GM12801 (cell line): ENCODE measurements at regions not wholly inside any gene's neighbourhood (a gene's known extent, or its start where the extent isn't known, plus 50 kb on each side); places are given as distances from the start of the nearest gene placed in this dataset.

Experiments
- CTCF ChIP-seq: IDR thresholded peaks from one replicate; pipeline ENCODE4 v1.5.1; 2011; ENCODE audit warnings: control low read depth; ENCODE audit not compliant: insufficient read length; ENCODE audit errors: extremely low read depth

GRCh38 chr1:213474054-213474453 lies 423.0 kb downstream of the RPS6KC1 start:
- TF ChIP-seq CTCF, result no peak

DNA sequence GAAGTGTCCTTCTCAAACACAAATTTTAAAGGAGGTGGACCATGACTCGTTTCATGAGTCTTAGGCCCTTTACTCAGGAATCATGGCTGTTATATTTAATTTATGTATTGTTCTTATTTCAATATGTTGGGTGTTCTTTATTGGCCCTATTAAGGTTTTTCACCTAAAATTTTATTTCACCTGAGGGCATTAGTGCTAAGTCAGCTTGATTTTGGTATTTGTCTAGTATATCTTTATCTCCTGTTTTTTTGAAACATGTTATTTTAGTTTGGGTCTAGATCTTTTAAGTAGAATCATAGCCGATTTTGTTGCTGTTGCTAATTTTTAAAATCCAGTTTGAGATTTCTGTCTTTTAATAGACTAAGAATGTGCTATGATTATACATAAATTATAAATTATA lies 430.4 kb downstream of the RPS6KC1 start:
- no peak for TF ChIP-seq CTCF

DNA sequence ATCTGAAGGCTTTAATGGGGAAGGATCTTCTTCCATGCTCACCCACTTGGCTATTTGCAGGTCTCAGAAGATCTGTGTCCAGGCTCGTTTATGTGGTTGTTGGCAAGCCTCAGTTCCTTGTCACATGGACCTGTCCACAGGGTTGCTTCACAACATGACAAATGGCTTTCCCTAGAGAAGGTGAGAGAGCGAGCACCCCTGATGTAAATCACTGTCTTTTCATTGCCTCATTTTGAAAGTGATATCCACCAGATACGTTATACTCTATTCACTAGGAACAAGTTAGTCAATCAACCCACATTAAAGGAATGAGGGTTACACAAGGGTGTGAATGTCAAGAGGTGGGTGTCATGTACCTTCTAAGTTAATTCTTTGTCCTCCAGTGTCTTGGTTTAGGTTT lies 433.3 kb downstream of the RPS6KC1 start:
- TF ChIP-seq CTCF, result no peak

DNA sequence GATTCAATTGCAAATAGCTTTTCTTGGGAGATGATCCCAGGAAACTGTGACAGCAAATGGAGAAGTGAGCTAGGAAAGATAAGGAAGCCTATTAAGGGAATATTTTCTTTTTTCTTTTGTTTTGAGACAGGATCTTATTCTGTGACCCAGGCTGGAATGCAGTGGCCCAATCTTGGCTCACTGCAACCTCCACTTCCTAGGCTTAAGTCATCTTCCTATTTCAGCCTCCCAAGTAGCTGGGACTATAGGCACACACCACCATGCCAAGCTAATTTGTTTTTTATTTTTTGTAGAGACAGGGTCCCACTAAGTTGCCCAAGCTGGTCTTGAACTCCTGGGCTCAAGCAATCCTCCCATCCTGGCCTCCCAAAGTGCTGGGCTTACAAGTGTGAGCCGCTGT lies 433.7 kb downstream of the RPS6KC1 start:
- no peak for TF ChIP-seq CTCF

DNA sequence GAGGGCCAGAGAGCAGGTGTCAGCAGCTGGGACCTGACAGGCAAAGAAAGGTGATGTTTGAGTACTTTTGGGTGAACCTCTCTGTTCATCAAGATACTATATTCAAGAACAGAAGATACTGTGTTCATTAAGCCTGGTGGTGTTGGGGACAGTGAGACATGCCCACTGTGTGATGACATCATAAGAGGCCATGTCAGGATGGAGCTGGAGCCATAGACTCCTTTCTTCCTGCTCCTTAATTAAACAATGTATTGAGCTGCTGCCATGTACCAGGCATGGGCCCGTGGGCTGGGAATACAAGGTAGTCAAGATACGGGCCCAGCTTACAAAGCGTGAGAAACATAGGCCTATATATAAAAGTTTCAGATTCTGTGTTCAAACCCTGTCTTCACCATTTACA lies 435.4 kb downstream of the RPS6KC1 start:
- no peak for TF ChIP-seq CTCF

GRCh38 chr1:213491468-213491867 lies 440.4 kb downstream of the RPS6KC1 start:
- TF ChIP-seq CTCF, result no peak

DNA sequence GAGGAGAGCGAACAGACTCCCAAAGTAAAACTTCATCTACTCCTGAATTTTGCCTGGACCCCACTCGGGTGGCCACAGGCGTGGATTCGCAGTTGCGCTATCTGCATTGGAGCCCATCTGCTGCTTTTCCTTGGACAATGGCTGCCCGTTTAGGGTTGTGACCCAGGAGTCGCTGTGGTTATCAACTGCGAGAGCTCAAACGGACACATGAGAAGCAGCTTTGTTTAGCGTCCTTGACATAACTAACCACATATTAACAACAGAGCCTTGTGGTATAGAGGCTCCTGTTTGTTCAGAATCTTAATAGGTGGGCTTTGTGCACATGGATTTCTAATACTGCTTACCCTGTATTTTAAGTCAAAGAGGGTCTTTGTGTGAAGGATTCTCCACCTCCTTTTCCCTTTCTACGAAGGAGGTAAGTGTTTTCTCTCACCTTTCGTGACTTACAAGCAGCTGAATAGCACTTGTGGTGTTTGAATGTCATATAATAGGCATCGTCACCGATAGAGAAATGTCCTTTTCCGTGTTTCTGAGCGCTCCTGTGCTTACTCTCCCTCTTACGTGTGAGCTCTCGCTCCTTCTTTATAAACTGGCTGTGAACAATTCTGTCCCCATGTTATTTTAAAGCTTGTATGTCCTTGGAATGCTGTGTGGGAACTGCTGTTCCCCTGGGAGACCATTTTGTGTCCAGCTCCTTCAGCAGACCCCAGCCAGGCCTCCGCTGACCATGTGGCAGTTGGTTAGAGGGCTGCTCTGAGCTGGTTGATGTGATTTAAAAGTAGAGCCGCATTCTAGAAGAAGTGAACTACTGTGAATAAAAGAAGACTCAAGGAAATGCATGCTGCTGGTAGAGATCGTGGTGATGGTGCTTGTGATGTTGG lies 441.4 kb downstream of the RPS6KC1 start:
- TF ChIP-seq CTCF, result no peak
